GM19035 (cell line): ENCODE measurements at regions not wholly inside any gene's neighbourhood (a gene's known extent, or its start where the extent isn't known, plus 50 kb on each side); places are given as distances from the start of the nearest gene placed in this dataset.
A peak's percentile ranks its signal among the peaks of the same experiment; 100 is the strongest.

Experiments used
- ATAC-seq: cut with Tn5 transposase; IDR thresholded peaks from one replicate; pipeline ENCODE4 v1.9.1; 2021; ENCODE audit not compliant: unreplicated experiment

DNA sequence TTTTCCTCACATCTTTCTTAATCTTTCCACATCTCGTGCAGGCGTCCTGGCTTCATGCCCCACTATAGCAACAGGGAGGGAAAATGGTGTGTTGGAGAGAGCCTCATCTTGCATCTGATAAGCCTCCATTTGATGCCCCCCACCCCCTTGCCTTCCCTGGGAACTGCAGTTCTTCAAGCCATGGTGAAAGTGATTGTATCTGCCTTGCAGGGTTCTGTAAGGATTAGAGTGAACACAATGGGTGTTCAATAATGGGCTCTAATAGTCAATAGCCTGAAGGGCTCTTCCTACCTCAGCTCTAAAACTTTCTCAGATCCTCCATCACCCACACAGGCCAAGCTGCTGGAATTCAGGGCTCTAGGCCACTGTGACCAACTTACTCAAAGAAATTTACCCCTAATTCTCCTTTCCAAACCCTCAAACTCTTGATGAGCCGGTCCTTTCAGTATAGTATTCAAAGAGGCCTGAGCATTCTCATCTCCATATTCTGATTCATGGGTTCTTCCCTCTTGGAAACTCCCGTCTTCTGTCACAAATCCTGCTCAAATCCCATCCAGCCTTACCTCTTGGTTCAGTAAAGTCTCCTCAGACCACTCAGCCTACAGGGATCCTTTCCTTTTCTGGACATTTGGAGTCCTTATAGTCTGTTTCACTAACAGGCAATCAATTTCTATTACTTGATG, 128.3 kb upstream of the TRIM2 start:
- ATAC-seq = no peak

DNA sequence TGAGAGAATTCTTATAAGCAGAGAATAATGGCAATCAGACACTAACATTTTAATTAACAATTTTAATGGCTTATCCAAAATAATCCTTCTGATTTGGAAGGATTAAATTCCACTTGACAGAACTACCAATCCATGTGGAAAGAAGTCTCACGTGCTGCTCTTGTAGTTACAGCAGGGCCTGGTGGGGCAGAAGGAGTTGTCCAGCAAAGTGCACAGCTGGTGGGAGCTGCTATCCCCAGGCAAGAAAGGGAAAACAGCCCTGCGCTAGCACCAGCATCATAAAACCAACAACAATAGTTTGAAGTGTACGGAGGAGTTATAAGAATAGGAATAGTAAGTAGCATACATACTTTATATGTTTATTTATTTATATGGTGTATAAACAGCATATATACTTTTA, 127.4 kb upstream of the TRIM2 start:
- ATAC-seq = no peak

DNA sequence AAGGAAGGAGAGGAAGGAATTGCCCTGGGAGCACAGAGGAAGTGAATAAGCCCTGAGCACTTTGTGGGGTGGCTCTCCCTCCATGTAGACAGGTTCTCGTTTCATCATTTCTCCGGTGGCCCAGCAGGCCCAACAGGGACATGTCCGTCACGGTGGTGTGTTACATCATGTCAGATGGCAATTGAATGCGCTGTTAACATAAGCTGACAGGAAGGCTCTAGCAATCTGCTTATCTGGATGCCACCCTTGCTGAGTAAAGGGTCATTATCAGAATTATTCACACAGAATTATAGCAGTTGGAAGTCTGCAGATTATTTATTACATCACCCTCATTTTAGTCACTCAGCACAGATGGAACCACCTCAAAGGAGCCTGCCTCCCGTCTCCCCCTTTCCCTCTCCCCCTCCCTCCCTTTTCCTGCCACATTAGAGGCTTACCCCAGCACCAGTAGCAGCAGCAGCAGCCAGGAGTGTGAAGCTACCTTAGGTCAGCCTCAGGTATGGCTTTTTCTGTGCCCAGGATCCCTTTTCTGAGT, 124.3 kb upstream of the TRIM2 start:
- ATAC-seq = no peak

DNA sequence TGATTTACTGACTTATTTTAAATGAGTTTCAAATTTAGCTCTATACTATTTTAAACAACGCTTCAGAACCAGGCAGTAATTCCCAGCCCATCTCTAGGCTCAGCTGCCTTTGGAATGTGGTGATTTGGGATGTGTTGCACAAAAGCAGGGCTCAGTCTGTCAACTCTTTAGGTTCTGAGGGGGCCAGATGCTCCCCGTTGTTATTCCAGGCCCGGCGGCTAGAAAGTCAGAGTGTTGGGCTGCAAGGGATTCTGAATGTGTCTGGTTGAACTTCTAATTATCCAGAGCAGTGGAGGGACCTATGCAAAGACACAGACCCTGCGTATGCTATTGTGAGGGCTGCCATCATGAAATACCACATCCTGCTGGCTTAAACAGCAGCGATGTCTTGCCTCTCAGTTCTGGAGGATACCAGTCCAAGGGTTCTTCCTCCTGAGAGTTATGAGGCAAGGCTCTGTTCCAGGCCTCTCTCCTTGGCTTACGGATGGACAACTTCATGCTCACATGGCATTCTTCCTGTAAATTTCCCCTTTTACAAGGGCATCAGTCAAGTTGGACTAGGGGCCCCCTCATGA, 123.2 kb upstream of the TRIM2 start:
- no peak for ATAC-seq

DNA sequence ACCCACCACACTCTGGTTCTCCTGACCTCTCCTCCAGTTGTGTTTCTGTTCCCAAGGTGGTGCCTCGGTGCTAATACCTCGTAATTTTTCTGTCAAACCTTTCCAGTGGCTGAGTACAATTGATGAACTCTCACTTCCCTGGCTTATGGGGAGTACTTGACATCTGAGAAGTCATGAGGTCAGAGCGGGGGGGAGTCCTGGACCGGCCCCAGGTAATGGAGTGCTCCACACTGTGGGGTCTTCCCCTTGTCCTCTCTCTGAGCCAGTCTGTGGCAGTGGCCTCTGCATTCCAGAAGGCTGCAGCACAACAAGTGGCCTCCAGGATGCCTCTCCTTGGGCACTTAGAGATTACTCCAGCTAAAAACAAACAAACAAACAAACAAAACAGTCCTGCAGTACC, 122.5 kb upstream of the TRIM2 start:
- ATAC-seq = no peak

DNA sequence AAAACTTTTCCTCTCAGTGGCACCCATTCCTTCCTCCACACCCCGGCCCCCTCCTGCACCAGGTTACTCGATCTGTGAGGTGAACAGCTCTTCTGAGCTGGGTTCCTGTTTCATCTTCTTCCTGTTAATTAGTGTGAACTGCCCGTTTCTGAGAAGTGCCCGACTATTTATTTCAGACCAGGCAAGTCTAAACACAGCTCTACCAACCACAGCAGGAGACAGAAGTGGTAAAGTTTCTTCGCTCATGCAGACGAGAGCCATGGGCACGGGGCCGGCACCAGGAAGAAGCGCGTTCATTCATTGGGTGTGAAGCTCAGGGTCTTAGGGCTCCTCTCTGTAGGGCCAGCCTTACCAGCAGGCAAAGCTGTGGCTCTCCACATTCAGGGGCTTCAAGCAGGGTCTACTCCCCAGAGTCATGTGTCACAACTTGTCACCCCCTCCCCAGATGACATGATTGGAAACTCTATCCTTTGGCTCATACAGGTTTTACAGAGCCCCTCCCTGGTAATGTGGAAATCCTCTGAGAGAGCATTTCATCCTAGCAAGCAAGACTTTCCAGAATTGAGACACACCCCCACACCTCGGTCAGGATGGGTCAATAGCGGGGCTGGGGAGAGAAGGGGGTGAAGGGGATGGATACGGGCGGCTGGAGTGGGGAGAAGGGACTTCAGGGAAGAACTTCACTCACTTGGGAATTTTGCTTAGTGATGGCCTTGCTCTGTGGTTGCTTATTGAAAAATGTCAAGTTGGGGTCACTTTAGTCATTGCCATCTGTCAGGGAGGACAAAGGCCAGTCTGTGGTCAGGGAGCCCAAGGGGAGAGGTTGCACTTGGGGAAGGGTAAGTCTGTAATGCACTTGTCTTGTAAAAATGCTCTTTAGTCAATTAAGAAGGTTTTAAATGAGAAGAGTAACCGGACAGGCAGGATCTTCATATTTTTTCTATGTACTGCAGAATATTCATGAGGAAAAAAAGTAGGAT, 121.6 kb upstream of the TRIM2 start:
- no peak for ATAC-seq

DNA sequence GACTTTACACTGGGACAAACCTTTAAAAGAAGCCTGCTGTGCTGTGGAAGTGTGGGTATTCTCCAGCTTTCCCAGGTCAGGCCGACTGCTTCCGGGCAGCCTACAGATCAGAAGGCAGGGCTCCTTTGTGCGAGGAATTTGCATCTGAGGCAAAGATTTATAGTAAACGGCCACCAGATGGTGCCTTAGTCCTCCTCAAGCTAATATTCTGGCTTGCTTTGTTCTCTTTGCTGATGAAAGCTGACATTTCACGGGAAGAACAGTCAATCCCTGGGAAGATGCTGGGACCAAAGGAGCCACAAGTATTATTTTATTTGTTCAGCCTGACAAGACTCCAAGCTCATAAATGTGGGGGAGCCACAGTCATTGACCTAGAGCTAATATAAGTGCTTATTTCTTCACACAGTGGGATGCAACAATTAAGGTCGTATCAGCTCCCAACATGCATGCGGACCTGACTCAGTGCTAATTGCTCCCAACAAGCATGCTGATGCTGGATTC, 120.7 kb upstream of the TRIM2 start:
- ATAC-seq = peak; percentile 83

DNA sequence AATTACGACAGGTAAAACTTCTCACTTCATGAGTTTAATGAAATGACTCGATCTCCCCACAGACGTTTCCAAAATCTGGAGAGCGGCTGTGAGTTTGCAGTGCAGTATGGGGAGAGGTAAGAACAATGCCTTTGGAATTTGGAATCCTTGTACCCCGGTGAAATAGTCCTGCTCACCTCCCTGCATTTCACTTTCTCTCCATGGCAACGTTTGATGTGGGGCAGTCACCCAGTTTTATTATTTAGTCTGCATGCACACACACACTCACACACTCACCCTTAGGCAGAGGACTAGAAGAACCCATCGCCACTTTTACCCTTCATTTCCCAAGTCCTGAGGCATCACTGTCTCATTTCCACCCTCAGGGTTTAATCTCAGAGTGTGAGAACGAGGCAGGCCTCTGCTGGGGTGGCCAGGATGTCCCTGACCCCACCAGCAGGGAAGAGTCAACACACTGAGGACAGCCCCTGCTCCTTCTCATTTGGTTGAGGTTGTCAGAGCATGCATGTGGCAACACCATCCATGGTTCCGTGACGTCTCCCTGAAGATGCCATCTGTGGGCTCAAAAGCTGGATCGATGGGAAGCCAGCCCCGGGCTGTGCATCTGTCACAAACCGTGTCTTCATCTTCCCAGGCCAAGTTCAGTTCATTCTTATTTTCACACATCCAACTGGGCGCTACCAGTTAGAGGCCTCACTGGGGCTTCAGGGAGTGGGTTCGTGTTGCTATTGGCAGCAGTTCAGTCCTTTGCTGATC, 119.8 kb upstream of the TRIM2 start:
- no peak for ATAC-seq

DNA sequence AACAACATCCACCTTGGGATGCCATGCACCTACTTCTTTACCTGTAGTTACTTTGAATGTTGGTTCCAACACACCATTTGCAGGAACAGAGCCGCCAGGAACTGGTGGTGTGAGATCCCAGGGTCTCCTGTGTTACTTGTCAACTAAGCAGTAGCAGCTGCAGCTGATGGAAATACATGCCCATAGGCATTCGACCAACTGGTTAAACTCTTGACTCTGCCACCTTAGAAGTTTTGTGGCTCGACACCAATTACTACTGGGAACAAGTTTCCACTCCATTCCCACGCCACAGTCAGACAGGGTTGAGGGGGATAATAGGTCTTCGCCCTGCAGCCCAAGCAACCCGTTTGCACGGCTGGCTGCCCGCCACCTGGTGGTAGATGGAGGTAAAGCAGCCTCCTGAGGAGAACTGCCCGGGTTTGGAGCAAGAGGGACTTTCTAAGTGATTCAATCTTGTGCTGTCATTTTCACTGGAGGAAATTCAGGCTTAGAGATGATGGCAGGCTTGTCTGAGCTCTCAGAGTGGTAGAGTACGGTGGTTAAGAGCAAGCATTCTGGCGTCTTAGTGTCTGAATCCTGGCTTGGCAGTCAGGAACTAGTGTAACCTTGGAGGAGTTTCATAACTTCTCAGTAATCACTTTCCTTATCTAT, 119.1 kb upstream of the TRIM2 start:
- peak; percentile 58 for ATAC-seq

DNA sequence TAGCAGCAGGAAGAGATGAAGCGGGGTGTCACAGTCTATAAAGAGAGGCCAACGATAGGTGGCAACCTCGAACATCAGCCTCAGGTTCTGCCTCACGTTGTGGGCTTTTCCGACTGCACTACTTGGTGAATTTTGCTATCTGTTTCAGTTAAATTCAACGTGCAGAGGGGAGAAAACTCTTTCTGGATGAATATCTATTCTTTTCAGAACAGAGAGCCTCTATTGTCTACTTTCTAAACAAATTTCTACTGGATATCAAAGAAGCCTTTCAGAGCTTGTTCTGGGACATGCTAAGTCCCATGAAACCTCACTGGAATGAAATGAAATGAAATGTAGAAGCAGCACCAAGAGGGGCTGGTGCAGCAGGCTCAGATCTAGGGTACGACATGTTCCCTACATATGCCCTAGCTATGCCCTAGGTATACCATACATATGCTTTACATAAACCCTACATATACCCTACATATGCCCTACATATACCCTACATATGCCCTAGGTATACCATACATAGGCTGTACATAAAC, 116.5 kb upstream of the TRIM2 start:
- ATAC-seq = no peak

DNA sequence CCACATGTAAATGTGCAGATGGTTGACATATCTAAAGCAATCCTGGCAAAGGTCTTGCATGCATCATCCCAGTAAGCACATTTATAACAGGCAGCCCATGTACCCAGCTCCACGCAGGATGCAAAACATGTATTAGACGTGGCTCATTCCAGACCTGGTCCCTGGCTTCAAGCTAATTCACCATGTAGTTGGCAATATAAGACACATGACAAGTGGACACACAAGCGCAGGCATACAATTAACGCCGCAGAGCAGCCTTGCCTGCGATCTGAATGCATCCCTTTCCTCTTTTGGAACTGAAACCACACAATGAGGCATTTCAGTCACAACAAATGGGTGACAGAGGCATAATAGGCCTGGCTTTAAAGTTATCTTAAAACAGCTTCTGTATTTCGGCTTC, 114.5 kb upstream of the TRIM2 start:
- no peak for ATAC-seq

DNA sequence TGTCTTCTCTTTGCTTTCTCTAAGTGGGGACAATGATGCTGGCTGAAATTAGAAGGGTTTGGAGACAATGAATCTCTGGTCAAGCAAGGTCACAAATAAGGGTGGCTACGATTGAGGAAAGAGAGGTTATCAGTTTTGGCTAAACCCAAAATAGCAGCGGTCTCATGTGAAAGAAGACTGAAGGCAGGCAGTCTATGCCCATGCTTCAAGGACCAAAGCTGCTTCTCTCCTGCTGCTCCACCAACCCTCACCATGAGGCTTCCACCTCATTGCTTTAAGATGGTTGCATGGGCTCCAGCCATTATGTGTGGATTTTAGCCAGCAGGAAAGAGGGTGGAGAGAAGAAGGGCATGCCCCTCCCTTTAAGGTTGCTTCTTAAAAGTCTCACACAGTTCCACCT, 114.1 kb upstream of the TRIM2 start:
- ATAC-seq = no peak

DNA sequence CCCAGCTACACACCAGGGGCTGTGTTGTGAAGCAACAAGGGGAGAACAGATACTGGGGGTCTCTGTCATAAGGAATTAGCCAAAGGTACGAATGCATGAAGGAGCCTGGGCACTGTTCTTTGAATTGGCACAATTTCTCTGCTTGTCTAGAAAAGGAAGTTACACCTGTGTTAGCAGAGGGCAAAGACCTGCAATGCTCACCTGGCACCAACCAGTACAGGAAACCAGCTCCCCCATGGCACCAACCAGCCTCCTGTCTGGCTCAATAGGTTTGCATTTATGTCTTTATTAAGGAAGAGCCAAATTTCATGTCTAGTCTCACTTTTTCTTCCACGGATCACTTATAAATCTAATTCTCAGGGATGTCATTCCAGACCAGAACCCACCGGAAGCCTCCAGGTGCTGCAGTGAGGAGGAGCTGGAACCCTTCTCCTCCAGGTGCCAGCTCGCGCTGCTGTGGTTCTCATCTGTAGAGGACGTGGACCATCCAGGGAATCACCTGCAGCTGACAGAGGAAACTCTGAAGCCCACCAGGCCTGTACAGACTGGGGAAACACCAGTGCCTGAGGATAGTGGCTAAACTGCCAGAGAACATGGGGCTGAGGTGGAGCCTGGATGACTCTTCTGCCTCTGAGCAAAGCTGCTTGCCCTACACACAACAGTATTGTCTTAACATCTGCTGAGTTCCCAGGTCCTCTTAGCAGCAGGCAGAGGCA, 113.4 kb upstream of the TRIM2 start:
- ATAC-seq = no peak

DNA sequence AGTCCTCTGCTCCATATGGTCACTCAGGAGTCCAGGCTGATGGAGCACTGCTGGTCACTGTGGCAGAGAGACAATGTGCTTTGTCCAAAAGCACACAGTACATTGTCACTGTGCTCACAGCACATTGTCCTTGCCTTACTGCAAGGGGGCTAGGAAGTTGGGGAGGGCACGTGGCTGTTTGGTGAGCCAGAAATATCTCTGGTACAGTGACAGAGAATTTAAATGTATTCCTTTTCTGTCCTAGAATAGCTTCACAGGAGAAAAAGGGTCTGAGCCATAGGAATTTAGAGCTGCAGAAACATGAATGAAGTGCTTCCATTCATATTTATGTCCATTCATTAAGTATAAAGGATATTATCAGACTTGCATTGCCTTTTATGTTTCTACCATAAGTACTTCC, 110.8 kb upstream of the TRIM2 start:
- no peak for ATAC-seq

DNA sequence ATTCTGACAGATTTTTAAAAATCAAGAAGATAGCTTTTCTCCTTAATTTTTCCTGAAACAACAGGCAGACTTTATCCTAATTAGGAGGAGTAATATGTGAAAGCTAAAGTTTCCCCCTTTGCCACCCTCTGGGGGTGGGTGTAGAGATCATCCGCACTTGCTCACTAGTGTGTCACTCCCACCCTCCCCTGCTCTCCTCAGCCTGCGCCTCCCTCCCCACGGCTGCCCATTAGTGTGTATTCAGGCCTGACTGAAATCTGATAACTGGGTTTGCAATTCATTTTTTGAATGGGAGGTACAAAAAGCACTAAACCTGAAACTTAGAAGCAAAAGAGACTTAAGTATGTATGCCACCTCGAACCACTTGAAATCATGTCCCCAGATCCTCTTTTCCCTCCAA, 110.4 kb upstream of the TRIM2 start:
- no peak for ATAC-seq

DNA sequence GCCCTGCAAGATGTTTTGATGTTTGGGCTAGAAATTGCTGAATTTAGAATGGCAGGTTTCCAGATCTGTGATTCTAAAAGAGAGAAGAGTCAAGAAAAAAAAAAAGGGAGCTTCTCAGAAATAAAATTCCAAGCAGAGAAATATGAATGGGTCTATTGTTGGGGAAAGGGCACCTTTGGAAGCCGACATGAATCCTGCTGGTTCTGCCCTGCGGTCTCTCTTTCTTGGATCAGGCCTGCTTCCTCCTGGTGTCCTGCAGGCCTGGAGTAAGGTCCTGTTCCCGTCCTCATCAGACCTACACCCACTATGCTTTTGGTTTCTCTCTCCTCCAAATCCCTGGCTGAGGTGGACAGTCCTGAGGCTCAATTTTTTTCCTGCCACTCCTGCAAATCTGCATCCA, 109.8 kb upstream of the TRIM2 start:
- no peak for ATAC-seq

DNA sequence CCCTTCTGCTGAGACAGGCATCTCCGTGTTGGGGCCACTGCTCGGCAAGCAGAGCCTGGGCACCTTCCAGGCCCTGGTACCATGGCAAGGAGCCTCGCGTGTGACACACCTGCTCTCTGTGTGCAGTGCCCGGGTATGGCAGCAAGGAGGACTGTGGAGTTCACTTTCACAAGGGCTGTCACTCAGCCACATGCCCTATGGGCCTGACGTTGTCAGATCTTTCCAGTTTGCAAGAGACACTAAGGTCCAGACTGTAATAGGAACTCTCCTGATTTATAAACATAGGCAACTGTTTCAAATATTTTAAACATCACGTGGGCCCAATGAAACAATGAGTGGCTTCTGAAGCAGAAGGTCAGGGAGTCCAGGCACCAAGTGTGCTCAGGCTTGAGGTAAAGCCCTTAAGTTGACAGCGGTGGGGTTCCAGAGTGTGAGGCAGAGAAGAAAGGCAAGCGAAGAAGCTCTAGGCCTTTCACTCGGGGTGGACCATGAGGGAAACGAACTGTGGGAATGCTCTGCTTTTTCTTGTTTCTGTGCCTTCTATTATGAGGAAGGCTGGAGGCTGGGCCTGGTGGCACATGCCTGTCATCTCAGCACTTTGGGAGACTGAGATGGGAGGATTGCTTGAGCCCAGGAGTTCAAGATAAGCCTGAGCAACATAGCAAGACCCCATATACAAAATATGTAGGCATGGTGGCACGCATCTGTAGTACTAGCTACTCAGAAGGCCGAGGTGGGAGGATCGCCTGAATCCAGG, 108.6 kb upstream of the TRIM2 start:
- no peak for ATAC-seq

DNA sequence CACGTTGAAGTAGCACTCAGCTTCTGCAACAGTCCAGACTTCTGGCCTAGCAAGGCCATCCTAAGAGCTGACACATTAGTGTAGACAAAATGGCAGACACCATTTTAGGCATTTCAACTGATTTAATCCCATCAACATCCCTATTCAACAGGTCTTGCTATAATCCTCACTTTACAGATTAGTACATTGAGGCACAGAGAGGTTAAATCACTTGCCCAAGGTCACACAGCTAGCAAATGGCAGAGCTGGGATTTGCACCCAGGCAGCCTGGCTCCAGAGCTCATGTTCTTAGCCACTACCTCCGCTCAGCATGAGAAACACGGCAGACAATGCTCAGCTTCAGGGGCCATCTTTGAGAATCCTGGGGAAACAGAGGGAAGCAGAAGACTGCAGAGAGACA, 107.9 kb upstream of the TRIM2 start:
- no peak for ATAC-seq

DNA sequence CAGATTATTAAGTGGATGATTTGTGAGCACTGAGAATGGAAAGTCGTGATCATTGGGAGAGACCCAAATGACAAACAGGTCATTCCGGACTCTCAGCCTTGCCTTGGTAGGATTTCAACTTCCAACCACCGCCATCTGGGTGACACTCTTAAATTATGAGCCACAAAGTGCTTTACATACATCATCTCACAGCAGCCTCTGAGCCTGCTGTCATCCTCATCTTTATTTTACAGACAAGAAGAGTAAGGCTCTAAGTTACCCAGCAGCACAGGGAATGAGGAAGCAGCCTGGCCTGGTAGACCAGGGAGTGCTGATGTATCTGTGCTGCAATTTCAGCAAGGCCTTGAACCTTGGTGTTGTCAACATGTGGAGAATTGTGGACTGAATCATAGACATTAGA, 105.8 kb upstream of the TRIM2 start:
- ATAC-seq = no peak
